COR-L47 (cell line): ENCODE measurements at regions not wholly inside any gene's neighbourhood (a gene's known extent, or its start where the extent isn't known, plus 50 kb on each side); places are given as distances from the start of the nearest gene placed in this dataset.

Experiments used
- DNase-seq: peaks from one replicate; lab custom pipeline; 2025; lab: John Stamatoyannopoulos, UW

DNA sequence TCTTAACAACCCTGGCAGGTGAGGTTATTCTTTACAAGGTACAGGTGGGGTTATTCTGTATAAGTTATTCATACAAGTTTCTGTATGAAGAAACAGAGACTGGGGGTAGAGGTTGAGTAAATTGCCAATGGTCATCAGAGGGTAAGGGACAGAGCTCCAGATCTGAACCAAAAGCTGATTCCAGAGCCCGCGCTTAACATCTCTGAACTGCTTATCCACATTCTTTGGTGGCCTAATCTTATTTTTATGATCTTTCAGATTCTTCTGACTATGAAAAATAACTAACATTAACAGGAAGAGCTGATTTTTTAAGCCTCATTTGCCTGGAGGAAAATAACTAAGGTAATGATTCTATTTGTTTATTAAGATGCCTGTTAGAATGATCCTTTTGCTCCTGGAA is 63.9 kb upstream of the BARHL2 start:
- no peak for DNase-seq

DNA sequence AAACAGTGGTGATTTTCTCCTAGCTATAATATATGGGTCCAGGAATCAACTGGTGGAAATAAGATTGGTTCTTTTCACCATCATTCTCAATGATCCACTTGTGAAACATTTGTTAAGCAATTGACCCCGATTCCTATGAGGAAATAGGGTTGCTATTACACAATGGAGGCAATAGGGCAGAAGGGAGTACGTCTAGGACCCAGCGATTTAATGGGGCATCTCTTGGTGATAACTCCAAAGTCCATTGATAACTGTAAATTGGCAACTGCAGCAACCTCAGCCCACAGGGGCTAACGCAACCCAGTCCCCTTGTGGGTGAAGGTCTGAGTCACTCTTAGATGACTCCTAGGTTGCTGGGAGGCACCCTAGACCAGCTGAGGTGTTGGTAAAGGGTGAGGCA is 62.5 kb upstream of the BARHL2 start:
- DNase-seq = no peak

DNA sequence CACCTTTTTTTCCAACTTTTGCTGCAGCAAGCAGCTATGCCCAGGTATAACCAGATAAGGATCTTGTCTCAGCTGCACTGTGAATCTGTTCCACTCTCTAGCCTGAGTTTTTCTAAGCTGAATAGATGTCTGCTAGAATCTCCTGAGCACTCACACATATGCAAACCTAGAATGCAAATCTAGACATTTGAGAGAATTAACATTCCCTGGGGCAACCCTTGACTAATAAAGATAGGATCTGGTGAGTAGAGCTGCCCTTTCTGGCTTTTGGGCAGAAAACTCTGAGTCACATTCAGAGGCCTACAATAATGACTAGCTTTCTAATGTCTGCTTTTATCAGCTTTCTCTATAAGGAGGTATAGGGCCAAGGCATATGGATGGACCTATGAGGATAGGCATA is 61.4 kb upstream of the BARHL2 start:
- no peak for DNase-seq

DNA sequence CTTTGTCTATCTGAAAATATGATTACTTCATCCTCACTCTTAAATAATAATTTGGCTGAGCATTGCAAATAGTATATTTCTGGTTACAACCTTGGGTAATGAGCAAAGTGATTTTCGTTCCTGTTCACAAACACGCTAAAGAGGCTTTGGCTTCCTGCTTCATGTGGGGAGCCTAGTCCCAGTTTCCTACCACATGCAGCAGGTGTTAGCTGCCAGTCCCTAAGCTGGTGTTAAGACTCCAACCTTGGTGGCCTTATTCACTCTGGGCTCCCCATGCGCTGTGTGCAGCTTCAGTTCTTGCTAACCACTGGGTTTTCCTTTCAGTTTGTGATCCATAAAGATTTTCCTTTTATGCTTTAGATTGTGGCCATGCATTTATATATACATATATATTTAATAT is 56.7 kb upstream of the BARHL2 start:
- no peak for DNase-seq

DNA sequence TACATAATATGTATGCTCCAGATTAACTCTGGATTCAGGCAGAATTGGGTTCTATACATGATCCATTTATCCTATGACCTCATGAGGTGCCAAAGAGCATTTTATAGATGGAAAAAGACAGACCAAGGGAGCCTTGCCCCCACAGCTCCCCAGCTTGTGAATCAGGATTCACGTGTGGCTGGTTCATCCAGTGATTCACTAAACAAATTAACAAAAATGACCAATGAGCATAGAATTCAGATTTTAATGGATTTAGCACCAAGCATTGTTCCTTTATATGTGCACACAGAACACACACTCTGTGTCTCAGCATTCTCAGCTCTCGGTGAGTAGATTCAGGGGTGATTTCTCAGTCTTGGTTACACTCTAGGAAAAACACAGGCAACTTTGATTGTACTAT is 51.7 kb upstream of the BARHL2 start:
- DNase-seq = no peak

DNA sequence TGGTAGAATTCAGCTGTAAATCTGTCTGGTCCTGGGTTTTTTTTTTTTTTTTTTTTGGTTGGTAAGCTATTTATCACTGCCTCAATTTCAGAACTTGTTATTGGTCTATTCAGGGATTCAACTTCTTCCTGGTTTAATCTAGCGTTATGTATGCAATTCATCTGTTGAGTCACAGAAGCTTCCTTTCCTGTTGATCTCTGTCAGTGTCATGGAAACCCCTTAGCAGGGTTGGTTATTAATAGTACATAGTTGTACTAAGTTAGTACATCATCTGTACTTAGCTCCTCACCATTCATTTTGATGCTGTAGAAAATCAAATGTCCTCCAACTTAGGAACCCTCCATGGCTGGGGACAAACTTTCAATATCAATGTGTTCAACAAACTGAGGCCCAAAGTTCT is 51.0 kb upstream of the BARHL2 start:
- no peak for DNase-seq
